NCI-H128 (cell line): ENCODE measurements at regions not wholly inside any gene's neighbourhood (a gene's known extent, or its start where the extent isn't known, plus 50 kb on each side); places are given as distances from the start of the nearest gene placed in this dataset.

Experiments used
- DNase-seq: peaks from one replicate; lab custom pipeline; 2025; ENCODE audit not compliant: unreplicated experiment; lab: John Stamatoyannopoulos, UW

- DNase-seq, result no peak
Observed at GRCh38 chr1:95427525-95427924, 193.5 kb downstream of the RWDD3 start.

- no peak for DNase-seq
Observed at GRCh38 chr1:95431235-95431634, 197.2 kb downstream of the RWDD3 start.

- DNase-seq, result no peak
Observed at GRCh38 chr1:95435611-95436010, 201.6 kb downstream of the RWDD3 start.

GRCh38 chr1:95437011-95437410 is 203.0 kb downstream of the RWDD3 start:
- DNase-seq, result no peak

GRCh38 chr1:95437781-95438180 is 203.8 kb downstream of the RWDD3 start:
- no peak for DNase-seq

GRCh38 chr1:95438218-95438948 is 204.4 kb downstream of the RWDD3 start:
- DNase-seq, result no peak

GRCh38 chr1:95440511-95440910 is 206.5 kb downstream of the RWDD3 start:
- DNase-seq, result no peak

- DNase-seq, result no peak
Observed at GRCh38 chr1:95449516-95449915, 215.5 kb downstream of the RWDD3 start.

GRCh38 chr1:95451054-95451453 is 217.0 kb downstream of the RWDD3 start:
- DNase-seq, result no peak

GRCh38 chr1:95451904-95452303 is 217.9 kb downstream of the RWDD3 start:
- DNase-seq, result no peak

- DNase-seq, result no peak
Observed at GRCh38 chr1:95453053-95453452, 219.0 kb downstream of the RWDD3 start.

- no peak for DNase-seq
Observed at GRCh38 chr1:95467036-95467435, 233.0 kb downstream of the RWDD3 start.

- no peak for DNase-seq
Observed at GRCh38 chr1:95475686-95476457, 241.9 kb downstream of the RWDD3 start.

- no peak for DNase-seq
Observed at GRCh38 chr1:95496307-95496706, 262.3 kb downstream of the RWDD3 start.

- DNase-seq, result no peak
Observed at GRCh38 chr1:95496773-95497172, 262.8 kb downstream of the RWDD3 start.

- no peak for DNase-seq
Observed at GRCh38 chr1:95497566-95497965, 263.6 kb downstream of the RWDD3 start.

- no peak for DNase-seq
Observed at GRCh38 chr1:95503278-95504030, 269.4 kb downstream of the RWDD3 start.

- DNase-seq, result no peak
Observed at GRCh38 chr1:95504321-95504720, 270.3 kb downstream of the RWDD3 start.

GRCh38 chr1:95506736-95507414 is 272.9 kb downstream of the RWDD3 start:
- DNase-seq, result no peak

- no peak for DNase-seq
Observed at GRCh38 chr1:95509989-95510388, 276.0 kb downstream of the RWDD3 start.

- DNase-seq, result no peak
Observed at GRCh38 chr1:95512925-95513324, 278.9 kb downstream of the RWDD3 start.
